Activated CD4-positive, alpha-beta T cell treated with anti-CD3 and anti-CD28 coated beads, Interleukin-2, amount 50 U/mL, for 48 hours (primary cell): ENCODE measurements at regions not wholly inside any gene's neighbourhood (a gene's known extent, or its start where the extent isn't known, plus 50 kb on each side); places are given as distances from the start of the nearest gene placed in this dataset.
"Not testable (repeated sequence)": the region's sequence is repeated elsewhere in the genome, so short reads cannot be mapped to it uniquely, and the experiment has no call there.

Experiments
- DNase-seq, 2 experiments: peaks; one replicate each; pipeline ENCODE4 v3.0.0-alpha.2; 2020

DNA sequence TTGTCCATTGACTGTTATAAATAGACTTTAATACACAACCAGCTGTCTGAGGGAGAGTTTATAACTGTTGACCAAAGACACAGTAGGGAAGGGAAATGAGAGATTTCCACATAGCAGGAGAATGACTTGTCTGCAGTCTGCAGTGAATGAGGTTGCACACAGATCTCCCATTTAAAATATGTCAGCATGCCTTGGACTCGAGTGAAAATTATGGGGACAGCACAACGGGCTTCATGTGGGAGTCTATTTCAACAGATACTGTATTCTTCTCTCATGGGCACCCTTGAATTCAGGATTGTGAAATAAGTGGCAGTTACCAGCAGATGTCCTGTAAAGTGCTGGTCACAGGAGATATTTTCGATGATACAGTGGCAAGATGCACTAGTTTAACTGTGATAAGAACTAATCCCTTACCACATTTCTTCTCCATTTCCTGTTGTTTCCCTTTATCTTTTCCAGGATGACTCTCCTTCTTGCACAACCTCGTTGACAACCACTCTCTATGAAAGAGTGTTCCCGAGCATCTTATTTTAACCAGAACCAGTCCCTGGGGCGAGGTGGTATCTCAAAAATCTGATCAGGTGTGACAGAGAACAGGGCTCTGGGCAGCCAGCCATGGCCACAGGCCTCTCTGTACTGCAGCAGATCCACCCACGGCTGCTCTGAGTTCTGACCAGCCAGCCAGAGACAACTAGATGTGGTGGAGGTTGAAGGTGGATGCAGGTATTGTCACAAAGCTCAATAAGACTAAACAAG is 51.5 kb upstream of the MAP3K1 start:
- DNase-seq, result no peak

GRCh38 chr5:56763182-56763581 is 52.2 kb upstream of the MAP3K1 start:
- no peak for DNase-seq

- DNase-seq, result no peak
These were observed 54.0 kb upstream of the MAP3K1 start for GRCh38 chr5:56761151-56761885.

DNA sequence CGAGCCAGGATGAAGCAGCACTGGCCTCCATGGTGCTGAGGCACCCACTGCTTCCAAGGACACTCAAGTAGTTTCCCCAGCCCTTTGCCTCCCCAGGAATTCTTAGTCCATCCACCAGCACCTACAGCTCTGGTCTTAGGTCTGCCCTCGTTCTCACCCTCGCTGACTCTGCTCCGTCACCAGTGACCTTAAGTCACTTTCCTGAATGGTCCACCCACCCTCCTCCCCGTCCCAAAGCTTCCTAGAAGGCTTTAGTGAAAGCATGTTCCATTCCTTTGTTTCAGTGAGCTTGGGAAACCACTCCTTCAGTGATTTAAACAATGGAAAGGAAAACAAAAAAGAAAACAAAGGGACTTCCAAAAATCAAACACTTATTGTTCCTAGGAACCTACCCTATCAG is 54.6 kb upstream of the MAP3K1 start:
- DNase-seq, result no peak

- DNase-seq, result no peak
These were observed 55.7 kb upstream of the MAP3K1 start for GRCh38 chr5:56759521-56760216.

- no peak for DNase-seq
These were observed 58.3 kb upstream of the MAP3K1 start for GRCh38 chr5:56757077-56757476.

GRCh38 chr5:56755036-56755555 is 60.3 kb upstream of the MAP3K1 start:
- no peak for DNase-seq

DNA sequence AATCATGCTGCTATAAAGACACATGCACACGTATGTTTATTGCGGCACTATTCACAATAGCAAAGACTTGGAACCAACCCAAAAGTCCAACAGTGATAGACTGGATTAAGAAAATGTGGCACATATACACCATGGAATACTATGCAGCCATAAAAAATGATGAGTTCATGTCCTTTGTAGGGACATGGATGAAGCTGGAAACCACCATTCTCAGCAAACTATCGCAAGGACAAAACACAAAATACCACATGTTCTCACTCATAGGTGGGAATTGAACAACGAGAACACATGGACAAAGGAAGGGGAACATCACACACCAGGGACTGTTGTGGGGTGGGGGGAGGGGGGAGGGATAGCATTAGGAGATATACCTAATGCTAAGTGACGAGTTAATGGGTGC is 61.8 kb upstream of the MAP3K1 start:
- DNase-seq, result not testable (repeated sequence)

- no peak for DNase-seq
These were observed 63.6 kb upstream of the MAP3K1 start for GRCh38 chr5:56751572-56752313.

GRCh38 chr5:56749842-56750241 is 65.5 kb upstream of the MAP3K1 start:
- no peak for DNase-seq

DNA sequence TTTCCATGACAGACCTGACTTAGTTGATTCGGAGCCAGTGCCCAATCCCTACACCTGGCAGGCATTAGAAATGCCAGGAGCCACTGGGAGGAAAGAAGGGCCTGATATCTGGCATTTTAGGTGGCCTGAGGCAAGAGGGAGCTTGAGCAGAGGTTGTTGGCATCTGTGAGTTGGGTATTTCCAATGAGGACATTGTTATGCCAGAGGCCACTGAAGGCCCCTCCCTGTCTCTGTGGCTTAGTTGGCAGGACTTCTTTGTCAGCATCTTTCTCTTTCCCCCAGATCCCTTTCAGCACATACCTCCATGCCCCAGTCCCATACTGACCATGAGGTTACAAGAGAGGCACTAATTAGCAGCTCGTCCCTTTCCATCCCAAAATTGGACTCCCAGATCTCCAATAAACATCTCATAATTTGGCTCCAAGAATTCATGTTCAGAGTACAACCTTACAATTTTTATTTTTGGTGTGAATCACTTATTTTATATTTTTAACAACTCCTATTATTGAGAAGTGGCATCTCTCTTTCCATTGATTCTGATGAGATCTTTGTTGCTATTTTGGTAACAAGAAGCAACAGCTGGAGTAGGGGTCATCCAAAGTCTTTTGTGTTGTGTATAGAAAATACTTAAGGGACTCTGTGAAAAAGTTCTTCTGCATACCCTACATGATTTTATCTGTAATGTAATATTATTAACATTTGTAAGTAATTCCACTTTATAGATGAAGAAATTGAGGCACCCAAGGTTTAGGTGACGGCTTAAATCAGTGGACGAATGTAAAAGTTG is 68.6 kb upstream of the MAP3K1 start:
- DNase-seq, result no peak

- no peak for DNase-seq
These were observed 69.5 kb upstream of the MAP3K1 start for GRCh38 chr5:56745864-56746263.

DNA sequence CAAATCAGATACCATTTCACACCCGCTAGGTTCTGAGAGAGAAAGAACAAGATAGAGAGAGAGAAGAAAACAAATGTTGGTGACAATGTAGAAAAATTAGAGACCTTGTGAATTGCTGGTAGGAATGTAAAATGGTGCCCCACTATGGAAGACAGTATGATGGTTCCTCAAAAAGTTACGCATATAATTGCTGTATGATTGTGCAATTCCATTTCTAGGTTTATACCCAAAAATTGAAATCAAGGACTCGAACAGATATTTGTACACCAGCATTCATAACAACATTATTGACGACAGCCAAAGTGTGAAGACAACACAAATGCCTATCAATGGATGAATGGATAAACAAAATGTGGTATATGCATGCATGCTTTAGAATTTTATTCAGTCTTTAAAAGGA is 74.5 kb upstream of the MAP3K1 start:
- no peak for DNase-seq

DNA sequence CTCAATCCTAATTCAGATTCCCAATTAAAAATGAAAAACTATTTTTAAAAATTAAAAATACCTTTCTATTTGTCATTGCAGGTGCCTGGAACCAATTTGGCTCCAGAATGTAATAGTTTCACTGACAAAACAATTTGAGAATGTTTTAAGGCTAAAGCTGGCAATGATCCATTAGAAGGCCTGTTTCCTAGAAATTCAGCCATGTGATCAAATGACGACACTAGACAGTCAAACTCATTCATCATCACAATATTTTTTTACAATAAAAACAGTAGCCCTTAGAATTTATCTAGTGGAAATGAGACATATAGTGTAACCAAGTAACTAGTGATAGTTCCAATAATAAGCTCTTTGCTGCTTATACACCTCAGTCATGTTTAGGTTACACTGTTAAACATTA is 75.4 kb upstream of the MAP3K1 start:
- DNase-seq, result no peak

GRCh38 chr5:56737951-56738606 is 77.3 kb upstream of the MAP3K1 start:
- DNase-seq, result no peak

- DNase-seq, result no peak
These were observed 78.2 kb upstream of the MAP3K1 start for GRCh38 chr5:56737002-56737621.

- peak in 1 of 2 experiments; percentile 12 for DNase-seq
These were observed 79.3 kb upstream of the MAP3K1 start for GRCh38 chr5:56735849-56736641.

DNA sequence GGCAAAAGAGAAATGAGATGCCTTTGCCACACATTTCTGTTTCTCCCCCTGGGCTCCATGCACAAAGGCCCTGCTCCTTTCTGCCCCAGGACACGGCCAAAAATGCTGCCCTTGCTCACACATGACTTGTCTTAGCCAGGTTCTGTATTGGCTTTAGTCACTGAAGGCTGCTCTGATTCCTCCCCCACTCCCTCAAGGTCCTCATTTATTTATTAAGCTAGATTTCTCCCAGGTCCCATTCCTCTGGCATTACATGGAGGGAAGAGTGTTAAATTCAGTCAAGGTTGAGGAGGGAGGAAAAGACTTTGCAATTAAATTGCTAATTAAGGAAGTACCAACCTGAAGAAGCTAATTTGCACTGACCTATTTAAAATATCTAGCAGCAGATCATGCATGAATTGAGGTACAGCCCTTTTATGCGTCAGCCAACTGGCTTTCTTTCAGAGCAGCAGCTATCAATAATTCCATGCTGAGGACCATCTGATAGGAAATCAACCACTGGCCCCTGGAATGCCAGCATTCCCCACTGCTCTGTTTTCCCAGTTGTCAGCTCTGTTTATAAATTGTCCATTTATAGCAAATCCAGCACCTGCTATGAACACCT is 81.2 kb upstream of the MAP3K1 start:
- DNase-seq, result no peak

DNA sequence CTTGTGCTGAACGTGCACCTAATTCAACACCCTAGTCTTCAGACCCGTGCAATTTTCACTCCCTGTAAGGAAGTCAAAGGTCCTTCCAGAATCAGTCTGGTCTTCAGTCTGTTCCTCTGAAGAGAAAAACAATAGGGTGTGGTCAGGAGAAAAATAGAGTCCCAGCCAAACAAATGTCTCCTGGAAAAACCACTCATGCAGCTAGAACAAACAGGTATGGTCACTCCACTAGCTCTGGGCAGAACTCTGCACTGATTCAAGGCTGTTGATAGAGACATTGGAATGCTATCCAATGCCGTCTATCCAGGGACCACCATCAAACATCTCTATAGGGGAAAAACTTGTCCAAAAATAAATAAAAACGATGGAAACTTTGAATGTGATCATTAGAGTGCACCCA is 81.8 kb upstream of the MAP3K1 start:
- no peak for DNase-seq

- no peak for DNase-seq
These were observed 83.2 kb upstream of the MAP3K1 start for GRCh38 chr5:56732121-56732520.
